ENCODE measurements at regions not wholly inside any gene's neighbourhood (a gene's known extent, or its start where the extent isn't known, plus 50 kb on each side); places are given as distances from the start of the nearest gene placed in this dataset.

GRCh38 chr12:124162151-124163110 lies 132.5 kb upstream of the RFLNA start:
- DNase-seq (ENCODE audit: low read depth) = no peak

- DNase-seq (ENCODE audit: low read depth) = no peak
Measured at GRCh38 chr12:124165695-124166094, 129.2 kb upstream of the RFLNA start.

- DNase-seq (ENCODE audit: low read depth) = no peak
Measured at GRCh38 chr12:124167141-124167540, 127.8 kb upstream of the RFLNA start.

- no peak for DNase-seq (ENCODE audit: low read depth)
Measured at GRCh38 chr12:124168016-124168786, 126.7 kb upstream of the RFLNA start.

GRCh38 chr12:124169577-124170284 lies 125.2 kb upstream of the RFLNA start:
- no peak for DNase-seq (ENCODE audit: low read depth)

- DNase-seq (ENCODE audit: low read depth) = no peak
Measured at GRCh38 chr12:124170760-124171159, 124.1 kb upstream of the RFLNA start.

GRCh38 chr12:124171231-124171979 lies 123.5 kb upstream of the RFLNA start:
- DNase-seq (ENCODE audit: low read depth) = no peak

GRCh38 chr12:124172636-124173035 lies 122.3 kb upstream of the RFLNA start:
- no peak for DNase-seq (ENCODE audit: low read depth)

- DNase-seq (ENCODE audit: low read depth) = no peak
Measured at GRCh38 chr12:124173692-124174091, 121.2 kb upstream of the RFLNA start.

- DNase-seq (ENCODE audit: low read depth) = no peak
Measured at GRCh38 chr12:124174451-124175348, 120.2 kb upstream of the RFLNA start.

- no peak for DNase-seq (ENCODE audit: low read depth)
Measured at GRCh38 chr12:124175704-124176103, 119.2 kb upstream of the RFLNA start.

- no peak for DNase-seq (ENCODE audit: low read depth)
Measured at GRCh38 chr12:124177276-124177950, 117.5 kb upstream of the RFLNA start.

GRCh38 chr12:124177951-124178316 lies 117.0 kb upstream of the RFLNA start:
- no peak for DNase-seq (ENCODE audit: low read depth)

- DNase-seq (ENCODE audit: low read depth) = no peak
Measured at GRCh38 chr12:124179936-124180607, 114.8 kb upstream of the RFLNA start.

- no peak for DNase-seq (ENCODE audit: low read depth)
Measured at GRCh38 chr12:124183172-124183571, 111.7 kb upstream of the RFLNA start.

GRCh38 chr12:124184456-124184855 lies 110.4 kb upstream of the RFLNA start:
- DNase-seq (ENCODE audit: low read depth) = no peak

GRCh38 chr12:124185971-124186686 lies 108.8 kb upstream of the RFLNA start:
- DNase-seq (ENCODE audit: low read depth) = no peak

GRCh38 chr12:124188084-124188483 lies 106.8 kb upstream of the RFLNA start:
- DNase-seq (ENCODE audit: low read depth) = no peak

Data from stimulated activated CD4-positive, alpha-beta T cell treated with anti-CD3 and anti-CD28 coated beads, Interleukin-2, amount 100 ng/mL, for 4 hours (primary cell).